Body of pancreas (tissue), 4 donors: ENCODE measurements at regions not wholly inside any gene's neighbourhood (a gene's known extent, or its start where the extent isn't known, plus 50 kb on each side); places are given as distances from the start of the nearest gene placed in this dataset.

Experiments used
- POLR2A ChIP-seq, 3 donors: fragments of 450-650 bp; IDR thresholded peaks; one replicate each; pipeline ENCODE4 v1.6.1; 2016; ENCODE audit warnings: antibody characterized with exemption in 3 of 3, mild to moderate bottlenecking in 2 of 3
- TF ChIP-seq, protein P1 (sequence below), 7 experiments: fragments of 450-650 bp in 4 of 7; fragments of 200-600 bp in 3 of 7; sonication (generic) in 3 of 7; IDR thresholded peaks; one replicate each; pipeline ENCODE4 v1.5.1; 2016 to 2019; ENCODE audit warnings: antibody characterized with exemption in 7 of 7

GRCh38 chrX:17237146-17237545, 137.9 kb upstream of the NHS start:
- TF ChIP-seq, protein P1, sequence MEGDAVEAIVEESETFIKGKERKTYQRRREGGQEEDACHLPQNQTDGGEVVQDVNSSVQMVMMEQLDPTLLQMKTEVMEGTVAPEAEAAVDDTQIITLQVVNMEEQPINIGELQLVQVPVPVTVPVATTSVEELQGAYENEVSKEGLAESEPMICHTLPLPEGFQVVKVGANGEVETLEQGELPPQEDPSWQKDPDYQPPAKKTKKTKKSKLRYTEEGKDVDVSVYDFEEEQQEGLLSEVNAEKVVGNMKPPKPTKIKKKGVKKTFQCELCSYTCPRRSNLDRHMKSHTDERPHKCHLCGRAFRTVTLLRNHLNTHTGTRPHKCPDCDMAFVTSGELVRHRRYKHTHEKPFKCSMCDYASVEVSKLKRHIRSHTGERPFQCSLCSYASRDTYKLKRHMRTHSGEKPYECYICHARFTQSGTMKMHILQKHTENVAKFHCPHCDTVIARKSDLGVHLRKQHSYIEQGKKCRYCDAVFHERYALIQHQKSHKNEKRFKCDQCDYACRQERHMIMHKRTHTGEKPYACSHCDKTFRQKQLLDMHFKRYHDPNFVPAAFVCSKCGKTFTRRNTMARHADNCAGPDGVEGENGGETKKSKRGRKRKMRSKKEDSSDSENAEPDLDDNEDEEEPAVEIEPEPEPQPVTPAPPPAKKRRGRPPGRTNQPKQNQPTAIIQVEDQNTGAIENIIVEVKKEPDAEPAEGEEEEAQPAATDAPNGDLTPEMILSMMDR (IDR thresholded peaks at IDR 0.05), result no peak
- no peak for TF ChIP-seq POLR2A (IDR thresholded peaks at IDR 0.05)
